VCaP (cell line): ENCODE measurements at regions not wholly inside any gene's neighbourhood (a gene's known extent, or its start where the extent isn't known, plus 50 kb on each side); places are given as distances from the start of the nearest gene placed in this dataset.

ENCODE experiments used
- H3K27ac ChIP-seq: fragments of 450-650 bp; 2 replicates; pipeline ENCODE4 v1.5.1; 2017
- TF ChIP-seq, protein P1 (sequence below): fragments of 450-650 bp; conservative IDR thresholded peaks from 2 replicates; pipeline ENCODE4 v1.5.1; 2017; ENCODE audit warnings: mild to moderate bottlenecking, moderate library complexity

DNA sequence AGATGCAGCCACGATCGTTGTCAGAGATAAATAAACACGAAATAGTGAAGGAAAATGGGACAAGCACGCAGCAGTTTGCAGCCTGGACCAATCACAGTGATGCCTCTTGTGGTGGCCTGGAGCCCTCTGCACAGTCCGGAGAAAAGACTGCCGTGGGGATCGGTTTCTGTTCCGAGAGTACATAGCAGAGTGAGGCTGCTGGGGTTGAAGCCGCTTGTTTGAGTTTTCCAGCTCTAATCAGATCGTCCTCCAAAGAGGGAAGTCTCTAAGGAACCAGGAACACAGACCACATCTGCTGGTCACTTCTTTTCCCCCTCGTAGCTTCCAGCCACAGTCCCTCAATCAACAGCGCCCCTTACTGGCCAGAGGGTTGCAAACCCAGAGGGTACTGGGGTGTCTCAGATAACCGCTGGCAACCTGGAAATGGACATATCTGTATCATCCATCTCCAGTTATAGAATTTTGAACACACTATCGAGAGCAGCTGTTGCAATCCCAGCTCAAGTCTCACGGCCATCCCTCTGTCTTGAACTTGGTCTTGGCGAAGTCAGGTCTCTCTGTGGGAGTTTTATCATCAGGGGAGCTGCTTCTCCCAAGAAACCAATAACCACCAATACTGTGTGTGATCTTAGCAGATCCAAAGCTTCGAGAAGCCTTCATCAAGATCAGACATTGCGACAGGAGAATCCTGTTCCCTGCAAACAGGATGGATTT lies 57.4 kb downstream of the OLIG1 start:
- H3K27ac ChIP-seq = no peak overlapping the region; the same call in 1 of the 2 replicates
- TF ChIP-seq, protein P1, sequence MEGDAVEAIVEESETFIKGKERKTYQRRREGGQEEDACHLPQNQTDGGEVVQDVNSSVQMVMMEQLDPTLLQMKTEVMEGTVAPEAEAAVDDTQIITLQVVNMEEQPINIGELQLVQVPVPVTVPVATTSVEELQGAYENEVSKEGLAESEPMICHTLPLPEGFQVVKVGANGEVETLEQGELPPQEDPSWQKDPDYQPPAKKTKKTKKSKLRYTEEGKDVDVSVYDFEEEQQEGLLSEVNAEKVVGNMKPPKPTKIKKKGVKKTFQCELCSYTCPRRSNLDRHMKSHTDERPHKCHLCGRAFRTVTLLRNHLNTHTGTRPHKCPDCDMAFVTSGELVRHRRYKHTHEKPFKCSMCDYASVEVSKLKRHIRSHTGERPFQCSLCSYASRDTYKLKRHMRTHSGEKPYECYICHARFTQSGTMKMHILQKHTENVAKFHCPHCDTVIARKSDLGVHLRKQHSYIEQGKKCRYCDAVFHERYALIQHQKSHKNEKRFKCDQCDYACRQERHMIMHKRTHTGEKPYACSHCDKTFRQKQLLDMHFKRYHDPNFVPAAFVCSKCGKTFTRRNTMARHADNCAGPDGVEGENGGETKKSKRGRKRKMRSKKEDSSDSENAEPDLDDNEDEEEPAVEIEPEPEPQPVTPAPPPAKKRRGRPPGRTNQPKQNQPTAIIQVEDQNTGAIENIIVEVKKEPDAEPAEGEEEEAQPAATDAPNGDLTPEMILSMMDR = peak; percentile 87

DNA sequence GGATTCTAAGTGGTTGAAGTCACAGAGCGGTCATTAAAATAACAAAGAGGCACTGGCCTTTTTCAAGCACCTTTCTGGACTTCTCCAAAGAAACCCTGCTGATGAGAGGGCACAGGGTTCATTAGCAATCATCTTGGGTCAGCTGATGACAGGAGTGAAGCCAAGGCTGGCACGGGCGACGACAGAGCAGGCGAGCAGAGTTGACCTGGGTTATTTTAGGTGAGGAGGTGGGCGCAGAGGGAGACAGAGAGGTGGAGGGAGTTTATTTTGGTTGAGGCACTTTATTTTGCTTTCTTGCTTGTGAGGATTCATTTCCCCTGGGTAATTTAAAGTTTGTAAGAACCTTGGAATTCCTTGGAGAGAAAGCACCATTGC lies 57.9 kb downstream of the OLIG1 start:
- TF ChIP-seq, protein P1 = no peak
- no peak overlapping the region for H3K27ac ChIP-seq

DNA sequence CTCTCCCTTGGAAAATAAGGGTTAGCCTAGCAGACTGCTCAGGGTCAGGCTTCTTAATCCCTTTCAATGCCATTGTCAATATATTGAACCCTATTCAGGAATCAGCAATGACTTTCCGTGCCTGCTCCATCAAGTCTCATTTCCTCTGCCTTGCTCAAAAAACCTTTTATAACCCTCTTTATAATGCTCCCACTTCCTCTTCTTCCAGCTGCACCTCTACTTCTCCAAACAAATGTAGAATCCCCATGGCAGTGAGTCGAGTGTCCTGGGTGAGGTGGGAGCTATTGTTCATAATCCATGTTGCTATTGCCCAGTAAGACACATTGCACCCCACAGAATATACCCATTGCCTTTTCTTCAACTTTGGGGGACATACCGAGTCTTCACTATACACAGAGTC lies 58.6 kb downstream of the OLIG1 start:
- TF ChIP-seq, protein P1 = no peak
- no peak overlapping the region for H3K27ac ChIP-seq

DNA sequence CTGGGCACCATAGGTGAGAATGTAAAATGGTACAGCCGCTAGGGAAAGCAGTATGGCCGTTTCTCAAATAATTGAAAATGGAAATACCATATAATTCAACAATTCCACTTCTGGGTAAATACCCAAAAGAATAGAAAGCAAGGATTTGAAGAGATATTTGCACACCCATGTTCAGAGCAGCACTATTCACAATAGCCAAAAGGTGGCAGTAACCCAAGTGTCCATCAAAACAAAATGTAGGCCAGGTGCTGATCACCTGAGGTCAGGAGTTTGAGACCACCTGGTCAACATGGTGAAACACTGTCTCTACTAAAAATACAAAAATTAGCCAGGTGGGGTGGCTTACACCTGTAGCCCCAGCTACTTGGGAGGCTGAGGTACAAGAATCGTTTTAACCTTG lies 62.1 kb downstream of the OLIG1 start:
- TF ChIP-seq, protein P1 = peak; percentile 54
- H3K27ac ChIP-seq = no peak overlapping the region

DNA sequence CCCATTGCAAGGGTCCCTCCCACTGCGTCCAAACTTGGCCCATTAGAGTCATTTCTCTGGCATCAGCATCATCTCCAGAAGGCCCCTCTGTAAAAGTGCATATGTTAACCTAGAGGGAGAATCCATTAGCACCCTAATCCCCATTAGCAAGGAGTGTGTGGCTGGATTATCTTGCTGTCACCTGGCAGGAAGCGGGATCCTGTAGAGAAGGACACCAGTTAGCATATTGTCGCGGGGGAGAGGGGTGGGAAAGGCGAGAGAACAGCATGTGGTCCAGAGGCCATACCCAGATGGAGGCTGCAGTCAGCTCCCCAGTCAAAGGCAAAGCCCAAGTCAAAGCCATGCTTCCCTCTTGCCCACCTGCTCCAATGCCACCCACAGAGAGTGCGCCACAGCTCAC lies 64.0 kb downstream of the OLIG1 start:
- TF ChIP-seq, protein P1 = no peak

DNA sequence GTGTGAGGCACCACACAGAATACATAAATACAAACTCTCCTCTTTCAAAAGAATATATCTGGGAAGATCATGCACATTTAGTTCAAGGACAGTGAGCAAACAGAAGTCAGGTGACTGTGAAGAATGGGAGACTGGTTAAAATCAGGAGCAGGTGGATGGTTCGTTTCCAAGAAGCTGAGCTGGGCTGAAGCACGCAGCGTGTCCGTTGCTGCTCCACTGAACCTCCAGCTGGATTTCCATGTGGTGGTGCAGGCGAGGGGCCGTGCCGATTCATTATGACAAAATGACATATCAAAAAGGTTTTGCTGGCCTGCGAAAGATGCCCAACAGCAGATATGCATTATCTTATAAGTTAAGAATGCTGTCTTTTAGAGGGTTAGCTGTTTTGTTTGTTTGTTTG lies 66.0 kb downstream of the OLIG1 start:
- TF ChIP-seq, protein P1 = no peak
- H3K27ac ChIP-seq = peak overlapping the region; percentile 64

More for the DNA sequence above, 64.0 kb downstream of the OLIG1 start:
- H3K27ac ChIP-seq = no peak overlapping the region; the same call in 1 of the 2 replicates

DNA sequence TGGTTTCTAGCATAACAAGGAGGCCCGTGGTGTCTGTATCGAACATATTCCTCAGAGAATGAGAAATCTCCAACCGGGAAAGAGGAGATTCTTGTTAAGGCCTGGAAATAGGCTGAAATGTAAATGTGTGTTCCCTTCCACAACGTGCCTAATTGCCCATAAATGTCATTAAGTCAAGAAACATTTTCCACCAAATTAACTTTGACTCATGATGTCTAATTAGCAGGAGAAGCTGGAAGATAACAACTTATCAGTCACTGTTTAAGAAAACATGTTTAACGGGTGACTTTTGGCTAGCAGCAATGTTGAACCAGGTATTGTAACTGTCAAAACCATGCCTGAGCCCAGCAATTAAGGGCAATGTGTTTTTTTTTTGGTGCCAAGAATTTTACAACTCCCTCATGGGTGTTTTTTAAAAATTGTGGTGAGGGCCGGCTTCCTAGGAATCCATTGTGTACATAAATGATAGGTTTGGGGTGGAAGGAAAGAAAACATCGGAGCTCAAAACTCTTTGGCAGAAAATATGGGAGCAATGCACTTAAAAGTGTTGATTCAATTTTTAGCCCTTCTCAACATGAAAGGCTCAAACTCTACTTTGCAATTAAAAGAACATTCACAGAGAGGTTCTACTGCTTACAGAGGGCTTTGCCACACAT lies 67.0 kb downstream of the OLIG1 start:
- TF ChIP-seq, protein P1 = no peak
- peak overlapping the region; percentile 64 for H3K27ac ChIP-seq
